ENCODE measurements at regions not wholly inside any gene's neighbourhood (a gene's known extent, or its start where the extent isn't known, plus 50 kb on each side); places are given as distances from the start of the nearest gene placed in this dataset.
"Not testable (repeated sequence)": the region's sequence is repeated elsewhere in the genome, so short reads cannot be mapped to it uniquely, and the experiment has no call there.

- Histone ChIP-seq H3K36me3 (replicated peaks) (no peaks in the 10 kb centered on the region), H3K27me3 (replicated peaks) (no peaks in the 10 kb centered on the region), H3K27ac (no peak overlapping the region), H3K4me3 (ENCODE audit: low read depth, low read length) (no peak overlapping the region)
- in situ Hi-C loops (cut with HindIII; ENCODE audit: low pct_ligation_motif_present, low sequenced_read_pairs): no loop called here
- peak; percentile 13 for TF ChIP-seq CTCF (IDR thresholded peaks at IDR 0.05; ENCODE audit: low read depth, low read length, missing control alignments)
- DNase-seq: peak; percentile 80
These were observed 129.1 kb downstream of the TNFRSF21 start for GRCh38 chr6:47180633-47181032.

- no peak for TF ChIP-seq CTCF (IDR thresholded peaks at IDR 0.05; ENCODE audit: low read depth, low read length, missing control alignments)
- in situ Hi-C loops (cut with HindIII; ENCODE audit: low pct_ligation_motif_present, low sequenced_read_pairs): no loop called here
- no peak for DNase-seq
- Histone ChIP-seq H3K36me3 (replicated peaks) (no peaks in the 10 kb centered on the region), H3K27ac (no peak overlapping the region), H3K4me3 (ENCODE audit: low read depth, low read length) (no peak overlapping the region), H3K27me3 (replicated peaks) (no peaks in the 10 kb centered on the region)
These were observed 130.4 kb downstream of the TNFRSF21 start for GRCh38 chr6:47179286-47179685.

GRCh38 chr6:47175656-47176055 lies 133.5 kb upstream of the ADGRF1 start:
- TF ChIP-seq CTCF (IDR thresholded peaks at IDR 0.05; ENCODE audit: low read depth, low read length, missing control alignments): no peak
- no peak overlapping the region for H3K4me3 ChIP-seq (ENCODE audit: low read depth, low read length)

GRCh38 chr6:47174502-47175023 lies 132.4 kb upstream of the ADGRF1 start:
- H3K36me3 ChIP-seq (replicated peaks): no peaks in the 10 kb centered on the region
- H3K4me3 ChIP-seq (ENCODE audit: low read depth, low read length): no peak overlapping the region
- no peak for DNase-seq
- H3K27me3 ChIP-seq (replicated peaks): no peaks in the 10 kb centered on the region
- TF ChIP-seq CTCF (IDR thresholded peaks at IDR 0.05; ENCODE audit: low read depth, low read length, missing control alignments): no peak
- no peak overlapping the region for H3K27ac ChIP-seq
- in situ Hi-C loops (cut with HindIII; ENCODE audit: low pct_ligation_motif_present, low sequenced_read_pairs): no loop called here

More at GRCh38 chr6:47175656-47176055, 133.5 kb upstream of the ADGRF1 start:
- Histone ChIP-seq H3K27ac (no peak overlapping the region), H3K36me3 (replicated peaks) (no peaks in the 10 kb centered on the region), H3K27me3 (replicated peaks) (no peaks in the 10 kb centered on the region)
- in situ Hi-C loops (cut with HindIII; ENCODE audit: low pct_ligation_motif_present, low sequenced_read_pairs): no loop called here
- no peak for DNase-seq

DNA sequence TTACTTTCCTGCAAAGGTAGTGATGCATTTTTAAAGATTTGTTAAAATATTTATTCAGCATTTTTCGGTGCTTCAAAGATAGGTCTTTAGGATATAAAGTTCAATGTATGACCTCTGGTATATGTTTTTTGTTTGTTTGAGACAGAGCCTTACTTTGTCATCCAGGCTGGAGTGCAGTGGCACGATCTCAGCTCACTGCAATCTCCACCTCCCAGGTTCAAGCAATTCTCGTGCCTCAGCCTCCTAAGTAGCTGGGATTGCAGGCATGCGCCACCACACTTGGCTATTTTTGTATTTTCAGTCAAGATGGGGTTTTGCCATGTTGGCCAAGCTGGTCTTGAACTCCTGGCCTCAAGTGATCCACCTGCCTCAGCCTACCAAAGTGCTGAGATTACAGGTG lies 131.9 kb upstream of the ADGRF1 start:
- DNase-seq; H3K27ac ChIP-seq; in situ Hi-C loops (cut with HindIII; ENCODE audit: low pct_ligation_motif_present, low sequenced_read_pairs); H3K27me3 ChIP-seq (replicated peaks); H3K36me3 ChIP-seq (replicated peaks); H3K4me3 ChIP-seq (ENCODE audit: low read depth, low read length): not testable (repeated sequence)

DNA sequence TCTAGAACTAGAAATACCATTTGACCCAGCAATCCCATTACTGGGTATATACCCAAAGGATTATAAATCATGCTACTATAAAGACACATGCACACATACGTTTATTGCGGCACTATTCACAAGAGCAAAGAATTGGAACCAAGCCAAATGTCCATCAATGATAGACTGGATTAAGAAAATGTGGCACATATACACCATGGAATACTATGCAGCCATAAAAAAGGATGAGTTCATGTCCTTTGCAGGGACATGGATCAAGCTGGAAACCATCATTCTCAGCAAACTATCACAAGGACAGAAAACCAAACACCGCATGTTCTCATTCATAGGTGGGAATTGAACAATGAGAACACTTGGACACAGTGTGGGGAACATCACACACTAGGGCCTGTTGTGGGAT lies 131.0 kb upstream of the ADGRF1 start:
- H3K4me3 ChIP-seq (ENCODE audit: low read depth, low read length); H3K27me3 ChIP-seq (replicated peaks); H3K36me3 ChIP-seq (replicated peaks); H3K27ac ChIP-seq; DNase-seq; in situ Hi-C loops (cut with HindIII; ENCODE audit: low pct_ligation_motif_present, low sequenced_read_pairs): not testable (repeated sequence)

- no peak for TF ChIP-seq CTCF (IDR thresholded peaks at IDR 0.05; ENCODE audit: low read depth, low read length, missing control alignments)
- Histone ChIP-seq H3K27me3 (replicated peaks) (no peaks in the 10 kb centered on the region), H3K36me3 (replicated peaks) (no peaks in the 10 kb centered on the region), H3K27ac (no peak overlapping the region), H3K4me3 (ENCODE audit: low read depth, low read length) (no peak overlapping the region)
- no peak for DNase-seq
- in situ Hi-C loops (cut with HindIII; ENCODE audit: low pct_ligation_motif_present, low sequenced_read_pairs): no loop called here
These were observed 128.4 kb upstream of the ADGRF1 start for GRCh38 chr6:47170617-47170947.

Measured in brain microvascular endothelial cell (primary cell).